GM19193 (cell line): ENCODE measurements at regions not wholly inside any gene's neighbourhood (a gene's known extent, or its start where the extent isn't known, plus 50 kb on each side); places are given as distances from the start of the nearest gene placed in this dataset.

Experiments used
- POLR2A ChIP-seq: IDR thresholded peaks from 4 replicates; pipeline ENCODE4 v1.6.1; 2011; ENCODE audit not compliant: insufficient read depth, insufficient read length; ENCODE audit errors: extremely low read depth

DNA sequence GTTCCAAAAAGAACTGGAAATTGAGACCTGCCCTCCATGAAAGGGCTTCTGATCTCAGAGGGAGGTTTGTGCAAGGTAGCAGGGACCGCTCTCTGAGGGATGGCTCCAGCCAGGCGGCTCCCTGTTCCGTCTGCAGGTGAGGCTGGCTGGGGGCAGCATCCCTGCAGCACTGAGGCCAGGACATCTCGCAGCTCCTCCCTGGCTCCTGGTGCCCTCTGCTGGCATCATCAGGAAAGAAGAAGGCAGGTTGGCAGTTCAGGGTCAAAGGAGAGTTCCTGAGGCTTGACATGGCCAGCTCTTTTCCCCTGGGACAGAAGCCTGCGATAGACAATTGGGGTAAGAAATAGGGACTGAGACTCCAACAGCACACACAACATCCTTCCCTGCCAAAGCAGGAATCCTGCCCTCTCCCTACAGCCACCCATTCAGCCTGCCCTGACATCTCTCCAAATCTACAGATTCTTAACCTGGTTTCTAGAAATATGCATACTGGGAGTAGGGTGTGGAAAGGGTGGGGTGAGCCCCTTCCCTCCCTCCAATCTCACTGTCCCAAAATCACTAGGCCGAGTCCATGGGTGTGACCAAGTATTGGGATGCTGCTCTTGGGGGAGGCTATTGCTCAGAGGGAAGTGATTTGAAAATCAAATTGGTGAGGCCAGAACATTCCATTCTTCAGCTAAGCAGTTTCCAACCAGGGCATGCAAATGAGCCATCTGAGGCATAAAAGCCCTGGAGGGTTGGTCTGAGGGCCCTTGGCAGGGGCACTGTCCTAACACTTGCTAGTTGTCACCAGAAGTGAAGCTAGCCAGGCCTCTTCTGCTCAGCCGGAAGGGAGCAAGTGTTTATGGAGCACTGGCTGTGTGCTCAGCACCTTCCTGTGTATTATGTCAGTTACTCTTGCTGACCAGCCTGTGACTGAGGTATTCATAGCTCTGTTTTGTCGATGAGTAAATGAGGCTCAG, 185.4 kb downstream of the TFCP2L1 start:
- no peak for TF ChIP-seq POLR2A

DNA sequence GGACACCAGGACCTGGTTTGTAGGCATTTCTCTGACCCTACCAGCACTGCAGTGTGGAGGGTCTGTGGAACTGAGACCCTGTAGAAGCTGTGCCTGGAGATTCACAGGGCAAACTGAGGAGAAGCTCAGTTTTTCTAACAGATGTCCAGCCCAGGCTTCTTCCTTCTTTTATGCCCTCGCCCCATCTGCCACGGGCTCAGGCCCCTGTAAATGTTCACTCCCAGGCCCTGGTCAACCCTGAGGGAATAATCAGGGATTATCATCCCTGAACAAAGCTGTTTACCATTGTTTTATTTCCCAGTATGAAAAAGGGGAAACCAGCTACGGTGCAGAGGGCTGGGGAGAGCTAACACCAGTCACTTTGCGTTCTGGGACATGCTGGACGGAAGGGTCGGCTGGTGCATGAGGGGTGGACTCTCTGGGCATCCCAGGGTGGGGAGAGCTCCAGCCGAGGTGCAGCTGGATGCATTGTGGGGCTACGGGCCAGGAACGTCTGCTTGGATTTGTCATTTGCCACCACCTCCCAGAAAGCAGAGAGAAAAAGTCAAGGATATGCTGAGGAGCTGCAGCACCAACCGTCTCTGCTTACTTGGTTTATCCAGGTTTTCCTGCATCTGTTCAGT, 183.8 kb downstream of the TFCP2L1 start:
- no peak for TF ChIP-seq POLR2A

DNA sequence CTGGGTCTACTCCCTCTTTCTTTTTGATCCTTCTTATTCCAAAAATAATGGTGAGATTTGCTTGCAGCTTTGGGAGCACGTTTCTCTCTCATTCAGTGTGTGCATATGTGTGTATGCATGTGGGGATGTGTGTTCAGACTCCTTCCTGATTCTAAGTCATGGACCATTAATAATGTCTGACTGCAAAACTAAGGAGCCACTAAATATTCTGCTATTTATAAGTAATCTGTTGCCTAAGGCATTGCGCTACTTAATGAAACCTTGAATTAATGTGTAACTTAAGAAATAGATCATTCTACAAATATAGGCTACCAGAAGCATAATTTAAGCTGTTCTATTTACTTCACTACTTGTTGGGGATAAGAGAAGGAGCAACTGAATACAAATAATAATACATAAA, 182.1 kb downstream of the TFCP2L1 start:
- no peak for TF ChIP-seq POLR2A

DNA sequence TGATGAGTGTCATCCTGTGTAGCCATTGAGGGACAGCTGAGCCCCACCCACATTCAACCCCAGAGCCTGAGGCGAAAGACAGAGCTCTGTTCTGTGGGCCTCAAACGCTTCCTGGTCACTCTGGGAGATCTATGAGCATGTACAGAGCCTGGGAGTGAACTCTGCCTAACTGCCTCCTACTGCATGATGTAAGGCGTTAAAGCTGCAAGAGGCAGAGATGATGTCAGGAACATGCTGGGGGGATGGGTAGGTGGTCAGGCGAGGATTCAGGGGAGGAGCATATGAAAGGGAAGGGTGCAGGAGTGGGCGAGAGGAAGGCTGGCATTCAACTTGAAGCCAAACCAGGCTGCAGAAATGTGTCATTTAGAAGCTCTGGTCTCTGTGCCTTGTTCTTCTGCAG, 181.0 kb downstream of the TFCP2L1 start:
- no peak for TF ChIP-seq POLR2A

DNA sequence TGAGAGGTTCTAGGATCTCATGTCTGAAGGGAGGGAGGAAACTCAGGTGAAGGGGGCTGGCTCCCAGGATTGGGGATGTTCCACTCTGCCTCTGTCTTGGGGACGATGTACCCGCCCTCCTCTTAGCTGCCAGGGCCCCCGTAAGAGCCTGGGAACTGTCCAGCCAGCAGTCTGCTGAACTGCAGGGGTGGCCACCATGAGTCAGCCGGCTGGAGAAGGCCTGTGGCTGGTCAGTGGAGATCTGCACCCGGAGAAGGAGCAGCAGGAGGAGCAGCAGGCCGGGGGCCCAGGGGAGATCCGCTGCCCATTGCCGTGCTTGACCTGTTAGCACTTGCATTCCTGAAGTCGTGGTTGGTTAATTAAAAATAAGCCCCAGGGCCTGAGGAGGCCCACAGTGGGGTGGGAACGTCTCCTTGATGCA, 180.3 kb downstream of the TFCP2L1 start:
- TF ChIP-seq POLR2A: no peak

DNA sequence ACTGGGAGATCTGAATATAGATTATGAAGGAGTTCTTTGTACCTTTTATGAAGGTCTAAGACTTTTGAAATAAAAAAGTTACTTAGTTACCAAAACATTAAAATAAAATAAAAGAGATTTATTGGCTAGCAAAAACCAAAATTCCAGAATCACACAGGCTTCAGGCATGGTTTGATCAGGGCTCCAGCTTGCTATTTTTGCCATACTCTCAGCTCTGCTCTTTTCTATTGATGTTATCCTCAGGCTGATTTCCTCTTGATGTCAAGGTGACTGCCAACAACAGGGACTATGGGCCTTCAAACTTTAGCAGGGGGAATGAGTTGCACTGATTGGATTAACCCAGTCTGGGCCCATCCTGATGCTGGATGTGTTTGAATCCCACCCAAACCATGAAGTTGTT, 174.1 kb downstream of the TFCP2L1 start:
- no peak for TF ChIP-seq POLR2A

DNA sequence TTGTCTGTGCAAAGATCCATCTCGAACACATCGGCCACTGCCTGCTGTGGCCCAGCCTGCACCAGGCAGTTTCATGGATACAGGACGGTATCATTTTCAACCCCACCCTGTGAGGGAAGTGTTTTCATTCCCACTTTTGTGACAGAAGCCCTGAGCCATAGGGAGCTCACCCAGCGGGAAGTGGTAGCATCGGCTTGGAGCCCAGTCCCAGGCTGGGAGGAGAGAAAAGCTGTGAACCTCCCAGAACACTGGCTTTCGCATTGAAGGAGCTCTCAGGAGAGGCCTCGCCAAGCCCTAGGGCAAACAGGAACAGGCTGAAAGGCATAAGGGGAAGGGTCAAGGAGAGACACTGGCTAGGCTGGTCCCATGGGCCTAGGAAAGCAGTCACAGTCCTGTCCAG, 166.1 kb downstream of the TFCP2L1 start:
- no peak for TF ChIP-seq POLR2A

DNA sequence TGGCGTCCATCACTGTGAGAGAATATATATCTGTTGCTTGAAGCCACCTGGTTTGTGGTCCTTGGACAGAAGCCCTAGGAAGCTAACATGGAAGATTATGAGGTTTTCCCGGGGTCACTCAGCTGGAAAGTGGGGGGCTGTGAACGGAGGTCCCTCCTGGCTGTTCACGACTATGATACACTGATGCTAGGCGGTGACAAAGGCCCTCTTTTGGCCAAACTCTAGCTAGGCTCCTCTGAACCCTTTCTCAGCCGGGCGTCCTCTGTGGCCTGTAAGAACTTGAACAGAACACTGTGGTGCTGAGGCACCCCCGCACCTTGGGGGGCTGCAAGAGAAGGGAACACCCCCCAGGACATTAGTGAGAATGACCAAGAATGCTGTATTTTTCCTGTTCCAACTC, 164.6 kb downstream of the TFCP2L1 start:
- no peak for TF ChIP-seq POLR2A

DNA sequence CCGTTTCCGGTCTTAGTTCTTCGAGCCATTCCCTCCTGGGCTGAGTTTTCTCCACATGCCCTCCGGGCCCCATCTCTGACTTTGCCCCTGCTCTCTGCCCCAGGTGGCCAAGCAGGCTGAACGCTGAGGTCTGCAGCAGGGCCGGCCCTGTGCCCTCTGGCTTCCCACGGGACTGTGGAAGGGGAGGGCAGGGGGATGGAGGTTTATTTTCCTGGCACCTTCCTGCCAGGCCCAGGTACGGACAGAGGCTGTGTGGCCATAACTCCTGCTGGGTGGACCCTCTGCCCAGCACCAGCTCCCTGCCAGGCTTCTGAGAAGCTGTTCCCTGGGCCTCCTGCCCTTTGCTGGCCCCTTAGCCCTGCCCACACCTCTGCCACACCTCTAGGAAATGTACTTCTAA, 164.0 kb downstream of the TFCP2L1 start:
- TF ChIP-seq POLR2A: no peak

DNA sequence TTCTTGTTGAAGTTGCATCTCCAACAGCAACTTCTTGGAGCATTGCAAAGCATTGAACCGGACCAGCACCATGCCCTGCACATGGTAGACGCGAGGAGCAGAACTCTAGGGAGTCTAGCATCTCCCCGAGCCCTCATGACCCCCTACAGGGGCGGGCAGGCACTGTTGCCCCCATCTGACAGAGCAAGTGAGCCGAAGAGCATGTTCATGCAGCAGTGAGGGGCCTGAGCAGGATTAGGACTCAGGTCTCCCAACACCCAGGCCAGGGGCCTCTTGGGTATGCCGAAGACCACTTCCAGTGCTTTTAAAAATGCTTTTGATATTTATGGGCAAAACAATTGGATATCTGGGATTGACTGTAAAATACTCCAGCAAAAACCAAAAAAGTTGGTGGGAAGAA, 163.3 kb downstream of the TFCP2L1 start:
- TF ChIP-seq POLR2A: no peak

DNA sequence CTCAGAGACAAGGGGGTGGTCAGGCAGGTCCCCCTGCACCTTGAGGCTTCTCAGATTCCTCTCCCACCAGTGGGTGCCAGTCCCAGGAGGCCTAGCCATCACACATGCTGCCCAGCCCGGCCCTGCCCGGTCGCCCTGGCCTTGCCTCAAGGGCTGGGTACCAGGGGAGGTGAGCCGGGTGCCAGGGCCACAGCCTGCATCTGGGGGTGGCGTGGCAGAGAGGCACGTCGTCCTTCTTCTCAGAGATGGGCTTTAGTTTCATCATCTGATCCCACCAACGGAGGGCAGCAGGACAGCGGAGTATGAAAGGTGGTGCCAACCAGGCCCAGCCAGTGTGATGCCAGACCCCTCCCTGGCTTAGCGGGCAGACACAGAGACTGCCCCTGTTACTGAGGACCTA, 161.7 kb downstream of the TFCP2L1 start:
- no peak for TF ChIP-seq POLR2A

DNA sequence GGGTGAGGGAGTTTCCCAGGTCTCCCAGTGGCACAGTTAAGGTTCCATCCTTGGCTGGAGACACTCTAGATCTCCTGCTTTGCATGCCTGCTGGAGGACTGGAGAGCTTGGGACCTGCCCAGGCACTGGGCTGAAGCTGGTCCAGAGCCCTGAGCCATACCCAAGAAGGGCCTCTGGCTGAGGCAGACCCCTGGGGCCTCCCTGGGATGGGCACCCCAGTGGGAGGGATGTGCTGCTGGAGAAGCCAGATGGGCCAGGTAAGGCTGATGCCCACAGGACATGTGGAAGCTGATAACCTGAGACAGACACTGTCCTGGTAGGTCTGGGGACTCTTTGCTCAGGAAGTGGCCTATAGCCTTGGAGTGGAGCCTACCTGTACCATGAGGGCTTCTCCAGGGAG, 160.7 kb downstream of the TFCP2L1 start:
- no peak for TF ChIP-seq POLR2A

DNA sequence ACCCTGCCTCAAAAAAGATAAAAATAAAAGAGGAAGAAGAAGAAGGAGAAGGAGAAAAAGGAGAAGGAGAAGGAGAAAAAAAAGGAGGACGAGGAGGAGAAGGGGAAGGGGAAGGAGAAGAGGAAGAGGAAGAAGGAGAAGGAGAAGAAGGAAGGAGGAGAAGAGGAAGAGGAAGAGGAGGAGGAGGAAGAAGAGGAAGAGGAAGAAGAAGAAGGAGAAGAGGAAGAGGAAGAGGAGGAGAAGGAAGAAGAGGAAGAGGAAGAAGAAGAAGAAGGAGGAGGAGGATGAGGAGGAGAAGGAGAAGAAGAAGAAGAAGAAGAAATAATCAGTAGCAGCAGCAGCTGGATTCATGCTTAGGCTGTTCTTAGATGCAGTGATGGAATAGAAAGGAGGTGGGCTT, 159.7 kb downstream of the TFCP2L1 start:
- no peak for TF ChIP-seq POLR2A

DNA sequence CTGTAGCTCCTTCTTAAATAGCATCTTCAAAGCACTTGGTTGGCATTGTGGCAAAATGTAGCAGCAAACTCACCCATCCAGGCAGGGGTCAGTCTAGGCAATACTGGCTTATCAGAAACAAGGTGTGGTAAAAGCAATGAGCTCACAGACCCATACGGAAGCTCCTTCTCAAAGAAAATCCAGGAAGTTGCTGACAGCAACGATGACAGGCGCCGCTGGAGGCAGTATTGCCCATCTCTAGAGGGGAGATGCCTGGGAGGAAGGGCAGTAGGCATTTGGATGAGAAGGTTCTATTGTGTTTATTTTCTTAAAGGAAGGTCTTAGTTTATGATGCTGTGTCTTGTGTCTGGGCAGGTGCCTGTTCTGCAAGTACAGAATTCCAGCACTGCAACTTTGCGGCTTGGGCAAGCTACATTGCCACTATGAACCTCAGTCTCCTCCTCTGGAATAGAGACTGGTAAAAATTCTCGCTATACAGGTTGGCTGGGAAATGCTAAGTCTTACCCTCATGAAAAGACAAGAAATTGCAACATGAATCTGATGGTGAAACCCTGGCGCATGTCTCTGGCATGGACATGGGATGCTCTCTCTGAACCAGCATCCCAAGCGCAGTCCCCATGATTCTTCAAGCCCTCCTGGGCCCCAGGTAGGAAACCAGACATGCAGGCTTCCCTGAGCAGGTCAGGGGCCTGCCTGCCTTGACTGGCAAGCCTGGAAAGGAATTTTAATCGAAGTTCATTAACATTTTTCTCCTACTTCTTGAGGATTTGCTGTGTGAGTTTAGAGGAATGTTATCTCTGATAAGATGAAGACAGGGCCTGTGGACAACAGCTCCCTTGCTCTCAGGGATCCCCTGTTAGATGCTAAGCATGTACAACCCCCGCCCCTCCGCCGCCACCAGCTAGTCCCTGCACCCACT, 156.0 kb downstream of the TFCP2L1 start:
- TF ChIP-seq POLR2A: no peak

DNA sequence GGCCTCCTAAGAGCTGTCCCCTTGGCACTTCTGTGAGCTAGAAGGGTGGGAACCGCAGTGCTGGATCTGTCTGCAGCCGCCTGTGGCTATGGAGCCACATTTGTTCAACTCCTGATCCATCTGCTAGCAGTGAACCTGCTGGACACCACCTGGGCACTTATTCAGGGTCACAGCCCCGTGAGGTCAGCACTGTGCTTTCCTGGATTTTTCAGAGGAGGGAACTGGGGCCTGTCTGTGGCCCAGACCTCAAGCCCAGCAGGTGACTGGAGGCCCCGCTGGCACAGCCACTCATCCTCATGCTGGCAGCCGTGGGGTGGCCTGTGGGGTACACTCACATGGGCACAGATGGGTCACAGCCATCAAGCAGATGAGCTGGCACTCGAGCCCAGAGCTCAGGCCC, 155.3 kb downstream of the TFCP2L1 start:
- no peak for TF ChIP-seq POLR2A

DNA sequence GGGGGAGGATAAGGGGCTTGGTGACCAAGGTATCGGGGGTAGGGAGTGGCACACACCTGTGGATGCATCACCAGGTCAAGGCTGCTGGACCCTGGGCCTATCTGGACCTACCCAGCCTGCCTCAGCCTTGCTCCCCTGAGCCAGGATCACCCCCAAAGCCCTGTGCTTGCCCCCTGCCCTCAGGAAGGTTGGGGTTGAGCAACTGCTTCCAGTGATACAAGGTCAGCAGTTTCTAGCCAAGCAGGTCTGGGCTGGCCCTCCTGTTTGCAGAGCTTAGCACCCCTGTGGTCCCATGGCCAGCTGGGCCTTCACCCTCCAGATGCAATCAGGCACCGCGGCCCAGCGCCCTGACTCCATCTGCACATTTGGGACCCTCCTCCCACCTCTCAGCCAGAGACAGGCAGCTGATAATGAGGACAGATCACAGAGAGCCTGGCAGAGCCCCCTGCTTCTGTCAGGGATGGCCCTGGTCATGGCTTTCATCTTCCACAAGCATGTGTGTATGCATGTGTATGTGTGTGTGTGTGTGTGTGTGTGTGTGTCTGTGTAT, 154.6 kb downstream of the TFCP2L1 start:
- no peak for TF ChIP-seq POLR2A

DNA sequence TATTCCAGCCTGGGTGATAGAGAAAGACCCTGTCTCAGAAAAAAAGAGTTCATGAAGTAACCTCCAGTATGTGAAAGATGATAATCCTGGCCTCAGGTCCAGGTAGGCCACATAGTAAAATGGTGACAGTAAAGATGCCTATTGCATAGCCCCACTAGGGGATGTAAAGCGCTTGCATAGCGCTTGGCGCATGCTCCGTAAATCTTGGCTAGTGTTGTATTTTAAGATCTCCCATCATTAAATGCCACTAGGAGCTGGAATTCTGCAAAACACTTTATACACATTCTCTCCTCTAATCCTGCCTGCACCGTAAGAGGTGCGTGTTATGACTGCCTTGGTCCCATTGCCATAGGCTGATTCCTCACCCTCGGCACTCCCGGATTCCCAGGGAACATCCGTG, 153.6 kb downstream of the TFCP2L1 start:
- no peak for TF ChIP-seq POLR2A
